ENCODE measurements at regions not wholly inside any gene's neighbourhood (a gene's known extent, or its start where the extent isn't known, plus 50 kb on each side); places are given as distances from the start of the nearest gene placed in this dataset.

DNA sequence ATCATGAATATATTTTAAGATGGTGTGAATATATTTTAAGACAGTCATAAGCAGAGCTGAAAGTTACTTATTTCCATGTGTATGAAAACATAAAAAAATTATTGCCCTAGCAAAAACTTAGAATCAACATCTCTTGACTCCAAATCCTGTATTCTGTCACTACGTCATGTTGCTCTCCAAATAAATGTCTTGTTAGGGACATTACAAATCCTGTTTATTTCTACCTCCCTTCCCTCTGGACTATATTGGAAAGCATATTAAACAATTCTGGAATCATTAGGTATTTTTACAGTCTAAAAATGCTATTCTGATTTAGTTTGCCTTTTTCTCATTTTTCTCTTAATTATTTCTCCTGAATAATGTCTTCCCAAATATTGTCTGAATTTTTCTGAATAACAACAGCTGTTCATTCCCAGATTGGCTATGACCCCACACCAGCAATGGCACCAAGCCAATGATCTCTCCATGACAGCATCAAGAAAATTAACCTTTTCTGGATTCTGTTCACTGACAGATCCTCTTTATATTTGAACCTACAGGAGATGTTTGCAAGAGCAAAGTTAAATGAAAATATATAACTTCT is 523.1 kb downstream of the IQCM start:
- Histone ChIP-seq H3K9me3 (no peaks in the 10 kb centered on the region), H3K4me1 (ENCODE audit: insufficient read depth) (no peaks in the 10 kb centered on the region), H3K27ac (no peak overlapping the region), H3K4me3 (no peak overlapping the region), H3K27me3 (no peaks in the 10 kb centered on the region), H3K36me3 (no peaks in the 10 kb centered on the region)
- intact Hi-C loops (cut with DNase I), result no loop called here
- TF ChIP-seq, protein P1, sequence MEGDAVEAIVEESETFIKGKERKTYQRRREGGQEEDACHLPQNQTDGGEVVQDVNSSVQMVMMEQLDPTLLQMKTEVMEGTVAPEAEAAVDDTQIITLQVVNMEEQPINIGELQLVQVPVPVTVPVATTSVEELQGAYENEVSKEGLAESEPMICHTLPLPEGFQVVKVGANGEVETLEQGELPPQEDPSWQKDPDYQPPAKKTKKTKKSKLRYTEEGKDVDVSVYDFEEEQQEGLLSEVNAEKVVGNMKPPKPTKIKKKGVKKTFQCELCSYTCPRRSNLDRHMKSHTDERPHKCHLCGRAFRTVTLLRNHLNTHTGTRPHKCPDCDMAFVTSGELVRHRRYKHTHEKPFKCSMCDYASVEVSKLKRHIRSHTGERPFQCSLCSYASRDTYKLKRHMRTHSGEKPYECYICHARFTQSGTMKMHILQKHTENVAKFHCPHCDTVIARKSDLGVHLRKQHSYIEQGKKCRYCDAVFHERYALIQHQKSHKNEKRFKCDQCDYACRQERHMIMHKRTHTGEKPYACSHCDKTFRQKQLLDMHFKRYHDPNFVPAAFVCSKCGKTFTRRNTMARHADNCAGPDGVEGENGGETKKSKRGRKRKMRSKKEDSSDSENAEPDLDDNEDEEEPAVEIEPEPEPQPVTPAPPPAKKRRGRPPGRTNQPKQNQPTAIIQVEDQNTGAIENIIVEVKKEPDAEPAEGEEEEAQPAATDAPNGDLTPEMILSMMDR (IDR thresholded peaks at IDR 0.05), result no peak
- TF ChIP-seq POLR2A (IDR thresholded peaks at IDR 0.05), result no peak
- no peak for DNase-seq
- WGBS, 3 donors, result 42 to 47% (median 46%) methylated on average over 1 of the region's 1 CpG

DNA sequence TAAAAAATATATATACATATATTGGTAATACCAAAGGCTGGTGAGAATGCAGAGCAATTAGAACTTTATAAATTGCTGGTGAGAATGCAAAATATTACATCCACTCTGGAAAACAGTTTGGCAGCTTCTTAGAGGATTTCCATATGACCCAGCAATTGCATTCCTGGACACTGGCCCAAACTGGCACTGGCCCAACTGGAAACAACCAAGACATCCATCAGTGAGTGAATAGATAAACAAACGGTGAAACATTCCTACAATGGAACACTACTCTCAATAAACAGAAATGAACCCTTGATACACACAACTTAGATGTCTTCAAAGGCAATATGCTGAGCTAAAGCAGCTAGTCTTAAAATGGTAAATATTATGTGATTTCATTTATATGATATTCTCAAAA is 524.2 kb downstream of the IQCM start:
- intact Hi-C loops (cut with DNase I), result no loop called here
- Histone ChIP-seq H3K36me3 (no peaks in the 10 kb centered on the region), H3K4me3 (no peak overlapping the region), H3K27ac (no peak overlapping the region), H3K27me3 (no peaks in the 10 kb centered on the region), H3K9me3 (no peaks in the 10 kb centered on the region), H3K4me1 (ENCODE audit: insufficient read depth) (no peaks in the 10 kb centered on the region)
- TF ChIP-seq, protein P1 (IDR thresholded peaks at IDR 0.05), result no peak
- no peak for TF ChIP-seq EP300 (IDR thresholded peaks at IDR 0.05)
- TF ChIP-seq POLR2A (IDR thresholded peaks at IDR 0.05), result no peak
- WGBS, 3 donors, result 0 to 2% (median 0%) methylated on average over 1 of the region's 1 CpG
- DNase-seq, result no peak

DNA sequence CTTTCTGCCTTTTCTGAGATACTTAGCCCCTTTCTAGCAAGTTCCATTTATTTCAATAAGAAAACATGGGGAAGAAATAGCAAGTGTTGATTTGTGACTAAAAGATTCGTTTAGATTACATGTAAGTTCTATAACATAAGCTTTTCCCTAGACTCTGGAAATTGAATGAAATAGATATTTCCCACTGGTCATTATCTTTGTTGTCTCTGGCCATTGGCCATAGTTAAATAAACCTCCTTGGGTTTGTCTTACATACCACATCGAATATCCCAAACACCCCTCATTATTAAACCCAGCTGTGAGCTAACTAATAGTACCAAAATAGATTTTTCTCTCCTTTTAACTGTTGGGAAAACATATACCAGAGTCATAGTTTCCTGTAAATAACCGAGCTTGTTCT is 534.8 kb downstream of the IQCM start:
- intact Hi-C loops (cut with DNase I), result no loop called here
- H3K36me3 ChIP-seq, result no peaks in the 10 kb centered on the region
- H3K9me3 ChIP-seq, result no peaks in the 10 kb centered on the region
- no peak for DNase-seq
- no peaks in the 10 kb centered on the region for H3K27me3 ChIP-seq
- H3K27ac ChIP-seq, result no peak overlapping the region
- TF ChIP-seq POLR2A (IDR thresholded peaks at IDR 0.05), result no peak
- H3K4me1 ChIP-seq (ENCODE audit: insufficient read depth), result no peaks in the 10 kb centered on the region
- WGBS, 3 donors, result 4 to 20% (median 5%) methylated on average over 3 of the region's 3 CpGs
- H3K4me3 ChIP-seq, result no peak overlapping the region

DNA sequence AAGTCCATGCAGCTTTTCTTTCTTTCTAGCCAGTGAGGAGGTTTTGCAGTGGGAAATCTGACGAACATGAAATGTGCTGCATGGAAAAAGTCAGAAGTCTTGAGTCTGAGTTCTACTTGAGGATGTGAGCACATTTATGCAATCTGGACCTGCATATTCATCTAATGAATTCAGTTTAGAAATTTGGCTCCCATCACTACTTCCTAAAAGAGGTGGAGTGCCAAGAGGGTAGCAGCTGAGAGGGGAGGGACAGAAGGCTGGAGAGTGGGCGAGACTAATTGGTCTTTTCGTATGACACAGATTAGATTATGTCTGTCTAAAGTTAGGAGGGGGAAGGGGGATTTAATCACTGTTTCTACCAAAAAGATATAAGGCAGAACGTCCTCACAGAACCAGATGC is 535.9 kb downstream of the IQCM start:
- WGBS, 3 donors, result 13 to 17% (median 15%) methylated on average over 4 of the region's 4 CpGs
- Histone ChIP-seq H3K4me3 (no peak overlapping the region), H3K27me3 (no peaks in the 10 kb centered on the region), H3K9me3 (no peaks in the 10 kb centered on the region), H3K36me3 (no peaks in the 10 kb centered on the region), H3K27ac (no peak overlapping the region), H3K4me1 (ENCODE audit: insufficient read depth) (no peaks in the 10 kb centered on the region)
- no peak for DNase-seq
- TF ChIP-seq, protein P1 (IDR thresholded peaks at IDR 0.05), result no peak
- TF ChIP-seq POLR2A (IDR thresholded peaks at IDR 0.05) (no peak), EP300 (IDR thresholded peaks at IDR 0.05) (no peak)
- intact Hi-C loops (cut with DNase I), result no loop called here

DNA sequence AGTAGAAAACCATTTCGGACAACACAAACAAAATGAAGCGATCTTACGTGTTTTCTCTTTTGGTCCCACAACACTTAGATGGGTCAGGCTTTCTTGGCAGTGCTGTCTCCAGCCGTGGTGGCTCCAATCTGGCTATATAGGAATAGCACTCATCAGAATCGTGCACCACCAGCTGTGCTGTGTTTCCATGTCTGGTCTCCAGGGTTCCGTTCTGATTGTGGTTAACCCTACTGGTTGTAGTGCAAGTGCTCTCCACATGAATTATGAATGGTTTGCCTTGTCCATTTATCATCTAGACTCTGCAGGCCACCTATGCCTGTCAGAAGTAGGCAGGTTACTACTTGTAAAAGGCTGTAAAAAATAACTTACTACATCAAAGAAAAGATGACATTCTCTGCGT is 536.3 kb downstream of the IQCM start:
- TF ChIP-seq, protein P1 (IDR thresholded peaks at IDR 0.05), result no peak
- no peak for TF ChIP-seq POLR2A (IDR thresholded peaks at IDR 0.05)
- no peak for TF ChIP-seq EP300 (IDR thresholded peaks at IDR 0.05)
- WGBS, 3 donors, result 83 to 85% (median 85%) methylated on average over 7 of the region's 7 CpGs
- H3K27me3 ChIP-seq, result no peaks in the 10 kb centered on the region
- no peaks in the 10 kb centered on the region for H3K4me1 ChIP-seq (ENCODE audit: insufficient read depth)
- intact Hi-C loops (cut with DNase I), result no loop called here
- no peak for DNase-seq
- H3K4me3 ChIP-seq, result no peak overlapping the region
- H3K9me3 ChIP-seq, result no peaks in the 10 kb centered on the region
- H3K27ac ChIP-seq, result no peak overlapping the region
- H3K36me3 ChIP-seq, result no peaks in the 10 kb centered on the region
